ENCODE measurements at regions not wholly inside any gene's neighbourhood (a gene's known extent, or its start where the extent isn't known, plus 50 kb on each side); places are given as distances from the start of the nearest gene placed in this dataset.

GRCh38 chr11:11192541-11192940 is 160.5 kb downstream of the CSNK2A3 start:
- no peak overlapping the region for H3K4me3 Mint-ChIP-seq
- DNase-seq (ENCODE audit: low read depth, low spot score), result no peak
- H3K27me3 Mint-ChIP-seq (ENCODE audit: low read depth), result no peaks in the 10 kb centered on the region
- H3K36me3 Mint-ChIP-seq (ENCODE audit: low read depth), result peaks cover 11% of the 10 kb centered on the region
- H3K4me1 Mint-ChIP-seq, result peaks cover 6% of the 10 kb centered on the region
- no peak for TF ChIP-seq CTCF (conservative IDR thresholded peaks at IDR 0.05)
- no peak overlapping the region for H3K27ac Mint-ChIP-seq (ENCODE audit: unreplicated experiment)
- peaks cover 13% of the 10 kb centered on the region for H3K9me3 Mint-ChIP-seq

GRCh38 chr11:11189506-11189905 is 163.5 kb downstream of the CSNK2A3 start:
- DNase-seq (ENCODE audit: low read depth, low spot score), result no peak
- no peak for TF ChIP-seq CTCF (conservative IDR thresholded peaks at IDR 0.05)
- peaks cover 12% of the 10 kb centered on the region for H3K9me3 Mint-ChIP-seq
- no peak overlapping the region for H3K4me3 Mint-ChIP-seq
- no peak overlapping the region for H3K27ac Mint-ChIP-seq (ENCODE audit: unreplicated experiment)
- H3K27me3 Mint-ChIP-seq (ENCODE audit: low read depth), result no peaks in the 10 kb centered on the region
- peaks cover 11% of the 10 kb centered on the region for H3K36me3 Mint-ChIP-seq (ENCODE audit: low read depth)
- peaks cover 9% of the 10 kb centered on the region for H3K4me1 Mint-ChIP-seq

GRCh38 chr11:11186249-11186648 is 166.8 kb downstream of the CSNK2A3 start:
- peaks cover 9% of the 10 kb centered on the region for H3K4me1 Mint-ChIP-seq
- no peak for DNase-seq (ENCODE audit: low read depth, low spot score)
- no peak overlapping the region for H3K27ac Mint-ChIP-seq (ENCODE audit: unreplicated experiment)
- H3K27me3 Mint-ChIP-seq (ENCODE audit: low read depth), result no peaks in the 10 kb centered on the region
- H3K4me3 Mint-ChIP-seq, result no peak overlapping the region
- TF ChIP-seq CTCF (conservative IDR thresholded peaks at IDR 0.05), result no peak
- peaks cover 6% of the 10 kb centered on the region for H3K36me3 Mint-ChIP-seq (ENCODE audit: low read depth)
- peaks cover under 1% of the 10 kb centered on the region for H3K9me3 Mint-ChIP-seq

GRCh38 chr11:11182261-11182660 is 170.8 kb downstream of the CSNK2A3 start:
- Mint-ChIP-seq H3K4me1 (peaks cover 19% of the 10 kb centered on the region), H3K36me3 (ENCODE audit: low read depth) (no peaks in the 10 kb centered on the region), H3K27me3 (ENCODE audit: low read depth) (no peaks in the 10 kb centered on the region), H3K27ac (ENCODE audit: unreplicated experiment) (no peak overlapping the region), H3K4me3 (no peak overlapping the region), H3K9me3 (no peaks in the 10 kb centered on the region)
- no peak for TF ChIP-seq CTCF (conservative IDR thresholded peaks at IDR 0.05)
- no peak for DNase-seq (ENCODE audit: low read depth, low spot score)

GRCh38 chr11:11178671-11179638 is 174.1 kb downstream of the CSNK2A3 start:
- peaks cover 23% of the 10 kb centered on the region for H3K4me1 Mint-ChIP-seq
- no peak for TF ChIP-seq CTCF (conservative IDR thresholded peaks at IDR 0.05)
- no peaks in the 10 kb centered on the region for H3K36me3 Mint-ChIP-seq (ENCODE audit: low read depth)
- peak overlapping the region; percentile 44 for H3K4me3 Mint-ChIP-seq
- DNase-seq (ENCODE audit: low read depth, low spot score), result no peak
- H3K27ac Mint-ChIP-seq (ENCODE audit: unreplicated experiment), result peak overlapping the region; percentile 83
- no peaks in the 10 kb centered on the region for H3K9me3 Mint-ChIP-seq
- H3K27me3 Mint-ChIP-seq (ENCODE audit: low read depth), result no peaks in the 10 kb centered on the region
